ENCODE measurements at regions not wholly inside any gene's neighbourhood (a gene's known extent, or its start where the extent isn't known, plus 50 kb on each side); places are given as distances from the start of the nearest gene placed in this dataset.

DNA sequence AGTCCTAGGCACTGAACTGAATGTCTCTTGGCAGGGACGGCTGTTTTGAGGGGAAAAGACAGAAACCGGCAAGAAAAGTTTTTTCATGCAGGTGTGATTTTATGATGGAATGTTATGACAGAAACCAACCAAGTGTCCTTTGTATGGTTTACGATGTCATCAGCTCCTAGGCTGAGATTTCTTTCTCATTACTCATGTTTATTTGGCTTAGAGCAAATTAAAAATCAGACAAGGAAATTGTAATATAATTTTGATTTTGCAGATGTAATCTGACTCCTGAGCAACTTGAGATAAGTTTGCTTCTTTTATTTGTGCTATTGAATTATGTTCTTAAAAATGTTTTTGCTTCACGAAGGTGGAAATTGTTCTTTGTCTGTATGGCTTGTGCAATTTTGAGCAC lies 58.8 kb upstream of the MAP3K7 start:
- TF ChIP-seq, protein P1, sequence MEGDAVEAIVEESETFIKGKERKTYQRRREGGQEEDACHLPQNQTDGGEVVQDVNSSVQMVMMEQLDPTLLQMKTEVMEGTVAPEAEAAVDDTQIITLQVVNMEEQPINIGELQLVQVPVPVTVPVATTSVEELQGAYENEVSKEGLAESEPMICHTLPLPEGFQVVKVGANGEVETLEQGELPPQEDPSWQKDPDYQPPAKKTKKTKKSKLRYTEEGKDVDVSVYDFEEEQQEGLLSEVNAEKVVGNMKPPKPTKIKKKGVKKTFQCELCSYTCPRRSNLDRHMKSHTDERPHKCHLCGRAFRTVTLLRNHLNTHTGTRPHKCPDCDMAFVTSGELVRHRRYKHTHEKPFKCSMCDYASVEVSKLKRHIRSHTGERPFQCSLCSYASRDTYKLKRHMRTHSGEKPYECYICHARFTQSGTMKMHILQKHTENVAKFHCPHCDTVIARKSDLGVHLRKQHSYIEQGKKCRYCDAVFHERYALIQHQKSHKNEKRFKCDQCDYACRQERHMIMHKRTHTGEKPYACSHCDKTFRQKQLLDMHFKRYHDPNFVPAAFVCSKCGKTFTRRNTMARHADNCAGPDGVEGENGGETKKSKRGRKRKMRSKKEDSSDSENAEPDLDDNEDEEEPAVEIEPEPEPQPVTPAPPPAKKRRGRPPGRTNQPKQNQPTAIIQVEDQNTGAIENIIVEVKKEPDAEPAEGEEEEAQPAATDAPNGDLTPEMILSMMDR (conservative IDR thresholded peaks at IDR 0.05; ENCODE audit: low read depth, low read length), result no peak
- no peak for TF ChIP-seq EZH2 (IDR thresholded peaks at IDR 0.05; ENCODE audit: borderline replicate concordance, low read depth, low read length, poor library complexity, severe bottlenecking)

Data from A673 (cell line).